Erythroblast (primary cell): ENCODE measurements at regions not wholly inside any gene's neighbourhood (a gene's known extent, or its start where the extent isn't known, plus 50 kb on each side); places are given as distances from the start of the nearest gene placed in this dataset.

ENCODE experiments used
- GATA1 ChIP-seq: IDR thresholded peaks from 2 replicates; pipeline ENCODE4 v1.6.1; 2011; ENCODE audit warnings: low read depth, mild to moderate bottlenecking, control low read depth, low read length, moderate library complexity
- POLR2A ChIP-seq: IDR thresholded peaks from 2 replicates; pipeline ENCODE4 v1.6.1; 2011; ENCODE audit warnings: mild to moderate bottlenecking, low read length

DNA sequence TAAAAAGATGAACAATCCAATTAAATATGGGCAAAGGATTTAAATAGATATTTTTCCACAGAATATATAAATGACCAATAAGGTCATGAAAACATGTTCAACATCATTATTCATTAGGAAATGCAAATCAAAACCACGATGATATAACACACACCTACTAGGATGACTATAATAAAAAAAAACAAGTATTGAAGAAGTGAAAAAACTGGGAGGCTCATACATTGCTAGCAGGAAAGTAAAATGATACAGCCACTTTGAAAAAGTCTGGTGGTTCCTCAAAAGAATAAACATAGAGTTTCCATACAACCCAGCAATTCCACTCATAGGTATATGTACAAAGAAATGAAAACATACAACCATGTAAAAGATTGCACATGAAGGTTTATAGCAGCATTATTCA lies 75.7 kb upstream of the RAB4A start:
- TF ChIP-seq POLR2A (no peak), GATA1 (no peak)
